Gastroesophageal sphincter (tissue), 3 donors: ENCODE measurements at regions not wholly inside any gene's neighbourhood (a gene's known extent, or its start where the extent isn't known, plus 50 kb on each side); places are given as distances from the start of the nearest gene placed in this dataset.

Source experiments
- EP300 ChIP-seq: sonication (generic); formaldehyde crosslinking; IDR thresholded peaks from one replicate; pipeline ENCODE4 v1.6.1; 2017; ENCODE audit warnings: antibody characterized with exemption, mild to moderate bottlenecking
- POLR2A ChIP-seq, 2 donors: fragments of 450-650 bp; IDR thresholded peaks; one replicate each; pipeline ENCODE4 v1.6.1; 2017; ENCODE audit warnings: antibody characterized with exemption in 2 of 2, mild to moderate bottlenecking in 2 of 2, moderate library complexity in 1 of 2
- POLR2AphosphoS5 ChIP-seq: sonication (generic); formaldehyde crosslinking; IDR thresholded peaks from one replicate; pipeline ENCODE4 v1.6.1; 2017; ENCODE audit warnings: antibody characterized with exemption
- TF ChIP-seq, protein P1 (sequence below), 4 experiments: fragments of 200-600 bp in 2 of 4; fragments of 450-650 bp in 2 of 4; sonication (generic) in 1 of 4; IDR thresholded peaks; one replicate each; pipeline ENCODE4 v1.5.1; 2017 to 2019; ENCODE audit warnings: antibody characterized with exemption in 4 of 4, mild to moderate bottlenecking in 2 of 4, moderate library complexity in 2 of 4

DNA sequence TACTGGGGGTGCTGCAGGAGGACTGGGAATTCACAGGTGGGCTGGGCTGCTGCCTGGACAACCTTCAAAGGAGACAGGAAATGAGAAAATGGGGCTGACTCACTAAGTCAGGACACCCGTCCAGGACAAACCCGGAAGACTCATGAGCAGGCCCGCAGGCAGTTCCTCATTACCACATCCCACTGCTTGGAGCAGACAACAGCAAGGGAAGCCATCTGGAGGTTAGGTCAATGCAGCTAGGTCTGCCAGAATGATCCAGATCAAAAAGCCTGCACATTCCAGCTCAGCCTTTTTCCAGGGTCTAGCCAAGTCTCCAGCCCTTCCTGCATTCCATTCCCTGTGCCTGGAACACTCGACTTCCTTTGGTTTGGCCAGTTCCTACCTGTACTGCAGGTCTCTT is 536.5 kb upstream of the CDH11 start:
- TF ChIP-seq, protein P1, sequence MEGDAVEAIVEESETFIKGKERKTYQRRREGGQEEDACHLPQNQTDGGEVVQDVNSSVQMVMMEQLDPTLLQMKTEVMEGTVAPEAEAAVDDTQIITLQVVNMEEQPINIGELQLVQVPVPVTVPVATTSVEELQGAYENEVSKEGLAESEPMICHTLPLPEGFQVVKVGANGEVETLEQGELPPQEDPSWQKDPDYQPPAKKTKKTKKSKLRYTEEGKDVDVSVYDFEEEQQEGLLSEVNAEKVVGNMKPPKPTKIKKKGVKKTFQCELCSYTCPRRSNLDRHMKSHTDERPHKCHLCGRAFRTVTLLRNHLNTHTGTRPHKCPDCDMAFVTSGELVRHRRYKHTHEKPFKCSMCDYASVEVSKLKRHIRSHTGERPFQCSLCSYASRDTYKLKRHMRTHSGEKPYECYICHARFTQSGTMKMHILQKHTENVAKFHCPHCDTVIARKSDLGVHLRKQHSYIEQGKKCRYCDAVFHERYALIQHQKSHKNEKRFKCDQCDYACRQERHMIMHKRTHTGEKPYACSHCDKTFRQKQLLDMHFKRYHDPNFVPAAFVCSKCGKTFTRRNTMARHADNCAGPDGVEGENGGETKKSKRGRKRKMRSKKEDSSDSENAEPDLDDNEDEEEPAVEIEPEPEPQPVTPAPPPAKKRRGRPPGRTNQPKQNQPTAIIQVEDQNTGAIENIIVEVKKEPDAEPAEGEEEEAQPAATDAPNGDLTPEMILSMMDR (IDR thresholded peaks at IDR 0.05), result no peak
- TF ChIP-seq POLR2AphosphoS5, result no peak
- no peak for TF ChIP-seq POLR2A (IDR thresholded peaks at IDR 0.05)
- no peak for TF ChIP-seq EP300
